Breast epithelium (tissue), 4 donors: ENCODE measurements at regions not wholly inside any gene's neighbourhood (a gene's known extent, or its start where the extent isn't known, plus 50 kb on each side); places are given as distances from the start of the nearest gene placed in this dataset.

ENCODE experiments used
- DNase-seq, 2 donors: peaks; one replicate each; pipeline ENCODE4 v3.0.0-alpha.2; 2019; ENCODE audit warnings: low spot score in 2 of 2
- H3K27ac ChIP-seq, 2 donors: fragments of 200-600 bp; sonication (generic) in 1 of 2; one replicate each; pipeline ENCODE4 v1.5.1; 2016 to 2019; ENCODE audit warnings: mild to moderate bottlenecking in 1 of 2
- H3K27me3 ChIP-seq, 2 donors: fragments of 200-600 bp; sonication (generic) in 1 of 2; one replicate each; pipeline versions ENCODE4 v1.5.1 to v1.6.0; 2017 to 2019; ENCODE audit warnings: control low read depth in 1 of 2, mild to moderate bottlenecking in 1 of 2
- H3K36me3 ChIP-seq: fragments of 200-600 bp; one replicate; pipeline ENCODE4 v1.5.1; 2019
- H3K4me1 ChIP-seq, 2 donors: fragments of 200-600 bp; sonication (generic); one replicate each; pipeline ENCODE4 v1.5.1; 2016 to 2019; ENCODE audit warnings: control low read depth in 1 of 2
- H3K4me3 ChIP-seq, 3 donors: fragments of 200-600 bp; sonication (generic); 1 replicate in 2 of 3; 2 replicates in 1 of 3; pipeline ENCODE4 v1.5.1; 2016 to 2019; ENCODE audit warnings: mild to moderate bottlenecking in 3 of 3, moderate library complexity in 2 of 3
- H3K9me3 ChIP-seq, 2 donors: fragments of 200-600 bp; sonication (generic) in 1 of 2; one replicate each; pipeline ENCODE4 v1.5.1; 2016 to 2019; ENCODE audit warnings: control low read depth in 1 of 2
- POLR2A ChIP-seq: fragments of 450-650 bp; IDR thresholded peaks from one replicate; pipeline ENCODE4 v1.6.1; 2016; ENCODE audit warnings: antibody characterized with exemption, mild to moderate bottlenecking, moderate library complexity
- POLR2AphosphoS5 ChIP-seq, 3 donors: sonication (generic); formaldehyde crosslinking; IDR thresholded peaks; one replicate each; pipeline ENCODE4 v1.6.1; 2017; ENCODE audit warnings: antibody characterized with exemption in 3 of 3
- intact Hi-C: fragments of 100-400 bp; cut with DNase I; formaldehyde crosslinking; loops from one replicate; pipeline ENCODE4 v1.15.1; 2023; ENCODE audit warnings: low total_unique reads
- TF ChIP-seq, protein P1 (sequence below), 3 donors: fragments of 450-650 bp; IDR thresholded peaks; one replicate each; pipeline ENCODE4 v1.5.1; 2016 to 2017; ENCODE audit warnings: antibody characterized with exemption in 3 of 3, mild to moderate bottlenecking in 3 of 3, moderate library complexity in 3 of 3

DNA sequence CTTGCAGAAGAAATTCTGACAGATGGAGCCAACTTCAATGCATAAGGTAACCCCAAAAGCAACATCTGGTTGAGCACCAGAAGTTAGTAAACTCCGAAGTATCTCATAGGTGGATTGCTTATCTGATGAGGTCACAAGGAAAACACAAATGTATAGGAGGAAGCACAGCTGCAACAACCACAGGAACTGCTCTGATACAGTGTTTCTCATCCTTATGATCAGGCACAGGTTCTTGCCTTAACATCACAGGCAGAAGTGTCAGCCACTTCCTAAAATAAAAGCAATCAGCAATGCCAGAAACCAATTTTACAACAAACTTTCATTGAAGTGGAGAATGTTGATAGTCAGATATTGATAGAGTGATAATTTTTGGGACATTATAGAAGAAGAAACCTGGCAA is 530.3 kb upstream of the FAT3 start:
- Histone ChIP-seq H3K27me3 (no peaks in the 10 kb centered on the region), H3K4me1 (no peaks in the 10 kb centered on the region), H3K9me3 (no peaks in the 10 kb centered on the region), H3K36me3 (no peaks in the 10 kb centered on the region), H3K27ac (no peak overlapping the region), H3K4me3 (no peak overlapping the region)
- intact Hi-C loops, result no loop called here
- TF ChIP-seq, protein P1, sequence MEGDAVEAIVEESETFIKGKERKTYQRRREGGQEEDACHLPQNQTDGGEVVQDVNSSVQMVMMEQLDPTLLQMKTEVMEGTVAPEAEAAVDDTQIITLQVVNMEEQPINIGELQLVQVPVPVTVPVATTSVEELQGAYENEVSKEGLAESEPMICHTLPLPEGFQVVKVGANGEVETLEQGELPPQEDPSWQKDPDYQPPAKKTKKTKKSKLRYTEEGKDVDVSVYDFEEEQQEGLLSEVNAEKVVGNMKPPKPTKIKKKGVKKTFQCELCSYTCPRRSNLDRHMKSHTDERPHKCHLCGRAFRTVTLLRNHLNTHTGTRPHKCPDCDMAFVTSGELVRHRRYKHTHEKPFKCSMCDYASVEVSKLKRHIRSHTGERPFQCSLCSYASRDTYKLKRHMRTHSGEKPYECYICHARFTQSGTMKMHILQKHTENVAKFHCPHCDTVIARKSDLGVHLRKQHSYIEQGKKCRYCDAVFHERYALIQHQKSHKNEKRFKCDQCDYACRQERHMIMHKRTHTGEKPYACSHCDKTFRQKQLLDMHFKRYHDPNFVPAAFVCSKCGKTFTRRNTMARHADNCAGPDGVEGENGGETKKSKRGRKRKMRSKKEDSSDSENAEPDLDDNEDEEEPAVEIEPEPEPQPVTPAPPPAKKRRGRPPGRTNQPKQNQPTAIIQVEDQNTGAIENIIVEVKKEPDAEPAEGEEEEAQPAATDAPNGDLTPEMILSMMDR (IDR thresholded peaks at IDR 0.05), result no peak
- TF ChIP-seq POLR2A (no peak), POLR2AphosphoS5 (IDR thresholded peaks at IDR 0.05) (no peak)
- DNase-seq, result no peak

GRCh38 chr11:91691872-91692271 is 532.7 kb upstream of the FAT3 start:
- H3K27me3 ChIP-seq, result no peaks in the 10 kb centered on the region
- H3K9me3 ChIP-seq, result no peaks in the 10 kb centered on the region
- TF ChIP-seq POLR2AphosphoS5 (IDR thresholded peaks at IDR 0.05) (no peak), POLR2A (no peak)
- TF ChIP-seq, protein P1 (IDR thresholded peaks at IDR 0.05), result no peak
- DNase-seq, result no peak
- H3K4me1 ChIP-seq, result no peaks in the 10 kb centered on the region
- intact Hi-C loops, result no loop called here
- no peak overlapping the region for H3K27ac ChIP-seq
- no peaks in the 10 kb centered on the region for H3K36me3 ChIP-seq
- H3K4me3 ChIP-seq, result no peak overlapping the region

DNA sequence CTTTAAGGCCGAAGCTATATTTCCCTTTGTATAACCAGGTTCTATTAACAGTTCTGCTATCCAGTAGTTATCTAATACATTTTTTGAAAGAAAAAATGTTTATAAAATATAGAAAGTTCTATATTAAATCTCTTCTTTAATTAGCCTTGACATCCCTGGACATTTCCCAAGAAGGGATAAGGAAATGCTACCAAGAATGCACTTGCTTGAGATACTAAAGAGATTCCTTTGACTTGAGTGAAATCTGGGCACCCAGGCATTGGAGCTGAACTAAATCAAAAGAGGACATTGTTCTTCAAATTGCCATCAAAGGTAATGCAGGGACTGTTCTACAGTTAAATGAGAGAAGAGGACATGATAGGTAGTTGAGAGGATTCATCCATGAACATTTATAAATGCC is 535.9 kb upstream of the FAT3 start:
- Histone ChIP-seq H3K27ac (no peak overlapping the region), H3K9me3 (no peaks in the 10 kb centered on the region), H3K27me3 (no peaks in the 10 kb centered on the region), H3K4me1 (no peaks in the 10 kb centered on the region), H3K36me3 (no peaks in the 10 kb centered on the region), H3K4me3 (no peak overlapping the region)
- DNase-seq, result no peak
- TF ChIP-seq POLR2AphosphoS5 (IDR thresholded peaks at IDR 0.05) (no peak), POLR2A (no peak)
- TF ChIP-seq, protein P1 (IDR thresholded peaks at IDR 0.05), result no peak
- intact Hi-C loops, result no loop called here

DNA sequence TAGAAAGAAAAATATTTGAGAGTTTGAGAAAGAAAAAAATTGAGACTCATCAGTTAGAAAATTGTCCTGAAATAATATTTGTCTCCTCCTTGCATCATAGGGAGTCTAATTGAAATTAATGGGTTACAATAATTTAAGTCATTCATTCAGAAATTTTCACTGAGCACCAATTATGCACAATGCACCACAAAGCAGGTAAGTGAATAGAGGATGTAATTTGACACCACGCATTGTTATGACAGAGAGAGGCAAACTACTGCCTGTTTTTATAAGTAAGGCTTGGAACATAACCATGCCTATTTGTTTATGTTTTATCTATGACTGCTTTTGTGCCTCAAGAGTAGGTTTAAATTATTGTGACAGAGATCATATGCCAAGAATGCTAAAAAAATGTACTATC is 537.9 kb upstream of the FAT3 start:
- no peak for DNase-seq
- H3K27ac ChIP-seq, result no peak overlapping the region
- H3K4me1 ChIP-seq, result no peaks in the 10 kb centered on the region
- TF ChIP-seq POLR2A (no peak), POLR2AphosphoS5 (IDR thresholded peaks at IDR 0.05) (no peak)
- TF ChIP-seq, protein P1 (IDR thresholded peaks at IDR 0.05), result no peak
- no peaks in the 10 kb centered on the region for H3K36me3 ChIP-seq
- no peak overlapping the region for H3K4me3 ChIP-seq
- H3K27me3 ChIP-seq, result no peaks in the 10 kb centered on the region
- intact Hi-C loops, result no loop called here
- H3K9me3 ChIP-seq, result no peaks in the 10 kb centered on the region

DNA sequence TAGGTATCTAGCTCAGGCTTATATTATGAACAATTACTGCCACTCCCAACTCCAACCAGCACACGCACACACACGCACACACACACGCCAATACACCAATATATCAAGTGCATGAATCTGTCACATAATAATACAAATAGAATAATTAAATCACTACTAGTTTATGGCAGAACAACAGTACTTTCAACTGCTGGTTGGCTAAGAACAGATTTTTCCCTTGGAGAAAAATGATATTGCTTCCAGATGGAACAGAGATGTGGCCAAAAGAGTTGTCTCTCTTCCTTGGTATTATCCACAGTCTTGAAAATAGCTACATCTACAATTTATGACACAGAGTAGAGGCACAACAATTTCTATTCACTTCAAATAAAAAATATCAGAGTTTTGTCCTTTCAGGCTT is 538.3 kb upstream of the FAT3 start:
- DNase-seq, result no peak
- TF ChIP-seq POLR2A (no peak), POLR2AphosphoS5 (IDR thresholded peaks at IDR 0.05) (no peak)
- TF ChIP-seq, protein P1 (IDR thresholded peaks at IDR 0.05), result no peak
- intact Hi-C loops, result no loop called here
- no peaks in the 10 kb centered on the region for H3K27me3 ChIP-seq
- no peak overlapping the region for H3K27ac ChIP-seq
- no peaks in the 10 kb centered on the region for H3K36me3 ChIP-seq
- no peak overlapping the region for H3K4me3 ChIP-seq
- no peaks in the 10 kb centered on the region for H3K4me1 ChIP-seq
- H3K9me3 ChIP-seq, result no peaks in the 10 kb centered on the region
